ENCODE measurements at regions not wholly inside any gene's neighbourhood (a gene's known extent, or its start where the extent isn't known, plus 50 kb on each side); places are given as distances from the start of the nearest gene placed in this dataset.

DNA sequence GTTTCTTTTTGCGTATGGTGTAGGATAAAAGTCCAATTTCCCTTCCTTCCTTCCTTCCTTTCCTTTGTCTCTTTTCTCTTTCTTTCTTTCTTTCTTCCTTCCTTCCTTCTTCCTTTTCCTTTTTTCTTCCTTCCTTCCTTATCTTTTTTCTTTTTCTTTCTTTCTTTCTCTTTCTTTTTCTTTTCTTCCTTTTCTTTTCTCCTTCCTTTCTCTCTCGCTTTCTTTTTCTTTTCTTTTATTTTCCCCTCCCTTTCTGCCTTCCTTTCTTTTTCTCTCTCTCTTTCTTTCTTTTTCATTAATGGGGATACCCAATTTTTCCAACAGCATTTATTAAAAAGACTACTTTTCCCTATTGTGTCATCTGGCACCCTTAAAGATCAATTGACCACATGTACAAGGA, 1359.7 kb downstream of the FAM181B start:
- no peak for TF ChIP-seq POLR2A (IDR thresholded peaks at IDR 0.05)
- TF ChIP-seq, protein P1, sequence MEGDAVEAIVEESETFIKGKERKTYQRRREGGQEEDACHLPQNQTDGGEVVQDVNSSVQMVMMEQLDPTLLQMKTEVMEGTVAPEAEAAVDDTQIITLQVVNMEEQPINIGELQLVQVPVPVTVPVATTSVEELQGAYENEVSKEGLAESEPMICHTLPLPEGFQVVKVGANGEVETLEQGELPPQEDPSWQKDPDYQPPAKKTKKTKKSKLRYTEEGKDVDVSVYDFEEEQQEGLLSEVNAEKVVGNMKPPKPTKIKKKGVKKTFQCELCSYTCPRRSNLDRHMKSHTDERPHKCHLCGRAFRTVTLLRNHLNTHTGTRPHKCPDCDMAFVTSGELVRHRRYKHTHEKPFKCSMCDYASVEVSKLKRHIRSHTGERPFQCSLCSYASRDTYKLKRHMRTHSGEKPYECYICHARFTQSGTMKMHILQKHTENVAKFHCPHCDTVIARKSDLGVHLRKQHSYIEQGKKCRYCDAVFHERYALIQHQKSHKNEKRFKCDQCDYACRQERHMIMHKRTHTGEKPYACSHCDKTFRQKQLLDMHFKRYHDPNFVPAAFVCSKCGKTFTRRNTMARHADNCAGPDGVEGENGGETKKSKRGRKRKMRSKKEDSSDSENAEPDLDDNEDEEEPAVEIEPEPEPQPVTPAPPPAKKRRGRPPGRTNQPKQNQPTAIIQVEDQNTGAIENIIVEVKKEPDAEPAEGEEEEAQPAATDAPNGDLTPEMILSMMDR (IDR thresholded peaks at IDR 0.05 in 4 of 5, conservative IDR thresholded peaks at IDR 0.05 in 1 of 5): no peak

All from gastrocnemius medialis (tissue), 4 donors.